SIG-M5 treated with dmso at 0.1 percent for 504 hours (cell line): ENCODE measurements at regions not wholly inside any gene's neighbourhood (a gene's known extent, or its start where the extent isn't known, plus 50 kb on each side); places are given as distances from the start of the nearest gene placed in this dataset.
"Not testable (repeated sequence)": the region's sequence is repeated elsewhere in the genome, so short reads cannot be mapped to it uniquely, and the experiment has no call there.

Experiments
- DNase-seq: peaks from one replicate; lab custom pipeline; 2025; ENCODE audit not compliant: unreplicated experiment; lab: John Stamatoyannopoulos, UW

GRCh38 chr7:13631207-13632049 lies 358.0 kb downstream of the ETV1 start:
- DNase-seq = not testable (repeated sequence)

GRCh38 chr7:13633857-13634256 lies 355.6 kb downstream of the ETV1 start:
- DNase-seq = no peak

GRCh38 chr7:13639396-13639795 lies 350.1 kb downstream of the ETV1 start:
- no peak for DNase-seq

GRCh38 chr7:13641714-13642113 lies 347.8 kb downstream of the ETV1 start:
- DNase-seq = no peak

- no peak for DNase-seq
Measured at GRCh38 chr7:13651167-13651566, 338.3 kb downstream of the ETV1 start.

- no peak for DNase-seq
Measured at GRCh38 chr7:13656330-13656729, 333.1 kb downstream of the ETV1 start.

GRCh38 chr7:13673290-13673689 lies 316.2 kb downstream of the ETV1 start:
- DNase-seq = no peak

- DNase-seq = no peak
Measured at GRCh38 chr7:13682626-13683025, 306.8 kb downstream of the ETV1 start.

- no peak for DNase-seq
Measured at GRCh38 chr7:13687500-13687899, 302.0 kb downstream of the ETV1 start.

GRCh38 chr7:13692548-13692947 lies 296.9 kb downstream of the ETV1 start:
- no peak for DNase-seq

GRCh38 chr7:13702251-13702650 lies 287.2 kb downstream of the ETV1 start:
- no peak for DNase-seq

GRCh38 chr7:13708670-13709069 lies 280.8 kb downstream of the ETV1 start:
- no peak for DNase-seq

- no peak for DNase-seq
Measured at GRCh38 chr7:13713092-13713491, 276.4 kb downstream of the ETV1 start.

- DNase-seq = no peak
Measured at GRCh38 chr7:13715534-13715933, 273.9 kb downstream of the ETV1 start.

- no peak for DNase-seq
Measured at GRCh38 chr7:13717031-13717430, 272.4 kb downstream of the ETV1 start.

- no peak for DNase-seq
Measured at GRCh38 chr7:13724191-13724976, 265.1 kb downstream of the ETV1 start.

GRCh38 chr7:13724977-13725566 lies 264.4 kb downstream of the ETV1 start:
- DNase-seq = no peak

- DNase-seq = no peak
Measured at GRCh38 chr7:13725591-13725990, 263.9 kb downstream of the ETV1 start.

GRCh38 chr7:13727279-13727678 lies 262.2 kb downstream of the ETV1 start:
- DNase-seq = no peak

- no peak for DNase-seq
Measured at GRCh38 chr7:13727751-13728150, 261.7 kb downstream of the ETV1 start.

- not testable (repeated sequence) for DNase-seq
Measured at GRCh38 chr7:13728430-13728829, 261.0 kb downstream of the ETV1 start.

GRCh38 chr7:13731643-13732042 lies 257.8 kb downstream of the ETV1 start:
- no peak for DNase-seq
